ENCODE measurements at regions not wholly inside any gene's neighbourhood (a gene's known extent, or its start where the extent isn't known, plus 50 kb on each side); places are given as distances from the start of the nearest gene placed in this dataset.

DNA sequence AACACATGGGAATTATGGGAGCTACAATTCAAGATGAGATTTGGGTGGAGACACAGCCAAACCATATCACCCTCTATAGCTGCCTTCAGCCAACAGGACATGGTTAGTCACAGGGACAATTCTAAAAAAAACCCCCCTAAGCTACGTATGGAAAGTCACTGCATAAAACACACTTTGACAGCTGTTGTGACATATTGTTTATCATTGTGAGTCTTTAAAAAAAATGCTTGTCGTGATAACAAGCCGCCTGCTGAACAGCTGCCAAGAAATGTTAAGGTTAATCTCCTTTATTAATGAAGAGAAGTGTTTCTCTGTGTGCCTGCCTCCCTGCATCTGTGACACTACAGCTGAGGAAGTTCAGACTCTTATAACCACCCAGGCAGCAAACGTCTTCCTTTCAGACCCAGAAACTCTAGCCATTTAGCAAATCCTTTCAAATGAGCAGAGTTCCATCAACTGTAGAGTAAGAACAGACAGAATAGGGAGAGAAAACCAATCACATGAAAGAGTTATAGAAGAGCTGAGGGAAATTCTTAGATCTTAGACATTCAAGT, 1459.6 kb upstream of the TMEM132C start:
- FAIRE-seq: no peak

DNA sequence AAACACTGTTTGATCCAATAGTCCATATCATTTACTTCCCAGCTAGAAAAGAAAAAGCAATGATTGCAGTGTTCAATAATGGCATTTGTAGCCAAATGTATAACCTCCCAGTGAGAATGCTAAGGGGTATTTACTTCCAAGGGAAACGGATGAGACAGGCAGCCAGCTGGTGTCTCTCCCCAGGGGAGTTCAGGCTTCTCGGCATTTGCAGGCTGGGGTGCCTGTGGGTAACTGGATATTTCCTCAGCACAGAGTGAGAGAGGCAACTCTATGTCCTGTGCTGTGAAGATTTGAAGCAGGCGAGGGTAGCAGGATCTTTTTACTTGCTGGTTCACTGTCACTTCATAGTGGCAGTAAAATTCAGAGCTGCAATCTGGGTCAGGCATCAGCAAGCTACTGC, 1455.6 kb upstream of the TMEM132C start:
- no peak for FAIRE-seq

DNA sequence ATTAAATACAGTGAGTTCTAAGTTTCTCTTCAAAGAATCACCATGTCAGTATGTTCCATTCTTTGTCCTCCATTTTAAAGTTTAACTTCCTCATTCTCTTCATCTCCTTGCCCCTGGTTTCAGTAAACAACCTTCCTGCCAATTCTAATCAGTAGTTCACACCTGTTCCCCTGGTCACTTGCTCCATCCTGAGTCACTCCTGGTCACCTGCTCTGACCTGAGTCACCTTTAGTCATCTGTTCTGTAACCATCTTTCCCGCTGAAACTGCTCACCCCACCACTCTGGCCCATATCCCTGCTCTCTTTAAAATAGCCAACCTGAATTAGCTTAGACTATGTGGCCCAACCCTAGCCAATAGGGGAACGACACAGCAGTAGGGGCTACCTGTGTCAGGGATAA, 1447.4 kb upstream of the TMEM132C start:
- FAIRE-seq: no peak

DNA sequence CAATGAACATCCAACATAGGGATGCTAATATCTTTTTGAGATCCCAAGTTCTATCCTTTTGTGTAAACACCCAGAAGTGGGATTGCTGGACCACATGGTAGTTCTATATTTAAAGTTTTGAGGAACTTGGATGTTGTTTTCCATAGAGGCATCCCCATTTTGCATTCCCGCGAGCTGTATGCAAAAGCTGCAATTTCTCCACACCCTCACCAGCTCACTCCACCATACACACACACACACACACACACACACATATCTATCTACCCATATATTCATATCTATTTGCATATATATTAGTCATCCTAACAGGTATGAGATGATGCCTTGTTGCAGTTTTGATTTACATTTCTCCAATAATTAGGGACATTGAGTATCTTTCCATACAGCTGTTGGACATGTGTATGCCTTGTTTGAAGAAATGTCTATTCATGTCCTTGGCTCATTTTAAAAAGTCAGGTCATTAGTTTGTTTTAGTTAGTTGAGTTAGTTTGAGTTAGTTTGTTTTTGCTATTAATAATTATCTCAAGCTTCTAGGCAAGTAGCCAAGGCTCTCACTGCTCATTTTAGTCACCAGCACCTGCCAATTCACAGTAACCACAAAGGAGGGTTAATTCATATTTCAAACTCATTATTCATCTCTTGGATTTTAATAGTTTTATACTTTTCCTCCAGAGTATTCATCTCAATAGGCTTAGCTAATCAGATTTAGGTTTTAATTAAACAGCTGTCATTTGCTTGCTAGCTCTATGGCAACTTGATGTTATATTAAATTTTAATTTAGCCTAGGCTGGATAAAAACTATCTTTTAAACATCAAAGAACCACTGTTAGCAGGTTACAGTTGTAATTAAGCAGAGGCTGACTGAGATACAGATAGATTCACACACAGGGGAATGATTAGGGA, 1435.9 kb upstream of the TMEM132C start:
- peak; percentile 53 for FAIRE-seq

DNA sequence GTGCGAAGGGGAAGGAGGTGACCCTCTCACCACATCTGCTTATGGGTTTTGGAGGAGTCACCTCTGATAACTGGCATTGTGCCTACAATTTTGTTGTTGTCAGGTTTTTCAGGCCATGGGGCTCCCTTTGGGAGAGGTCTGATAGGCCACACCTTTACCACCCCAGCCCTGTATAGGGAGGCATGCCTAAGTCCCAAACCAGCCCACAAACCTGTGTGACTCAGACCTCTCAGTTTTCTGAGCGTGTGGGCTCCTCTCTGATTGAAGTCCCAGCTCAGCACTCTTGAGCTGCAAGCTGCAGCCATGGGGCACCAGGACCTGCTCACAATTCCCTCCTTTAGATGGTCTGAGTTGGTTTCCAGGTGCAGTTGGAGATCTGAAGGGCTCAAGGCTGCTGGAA, 1429.3 kb upstream of the TMEM132C start:
- no peak for FAIRE-seq

DNA sequence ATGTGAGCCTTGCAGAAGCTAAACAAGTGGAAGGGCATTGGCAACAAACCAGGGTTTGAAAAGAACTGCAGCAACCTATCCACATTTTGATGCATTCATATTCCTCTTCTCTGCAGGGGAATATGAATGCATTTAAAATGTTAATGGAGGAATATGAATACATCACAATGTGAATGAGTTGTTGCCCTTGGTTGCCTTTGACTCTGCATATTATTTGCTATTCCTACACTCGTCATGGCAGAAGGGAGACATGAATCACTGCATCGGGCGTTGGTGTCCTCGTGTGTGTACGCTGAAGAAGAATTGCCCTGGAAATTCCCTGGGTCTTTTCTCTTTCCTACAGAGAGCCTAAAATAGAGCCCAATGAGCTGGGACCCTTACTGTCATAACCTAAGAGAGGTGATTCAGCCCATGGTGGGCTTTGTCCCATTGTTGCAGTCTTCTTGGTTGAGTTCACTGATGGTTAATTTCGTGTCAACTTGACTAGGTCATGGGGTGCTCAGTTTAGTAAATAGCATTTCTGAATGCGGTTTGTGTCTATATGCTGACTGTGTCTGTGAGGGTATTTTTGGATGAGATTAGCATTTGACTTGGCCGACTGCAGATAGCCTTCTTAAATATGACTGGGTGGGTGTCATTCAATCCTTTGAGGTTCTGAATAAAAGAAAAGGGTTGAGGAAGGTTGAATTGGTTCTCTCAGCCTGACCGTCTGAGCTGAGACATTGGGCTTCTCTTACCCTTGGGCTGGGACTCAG, 1422.9 kb upstream of the TMEM132C start:
- no peak for FAIRE-seq

DNA sequence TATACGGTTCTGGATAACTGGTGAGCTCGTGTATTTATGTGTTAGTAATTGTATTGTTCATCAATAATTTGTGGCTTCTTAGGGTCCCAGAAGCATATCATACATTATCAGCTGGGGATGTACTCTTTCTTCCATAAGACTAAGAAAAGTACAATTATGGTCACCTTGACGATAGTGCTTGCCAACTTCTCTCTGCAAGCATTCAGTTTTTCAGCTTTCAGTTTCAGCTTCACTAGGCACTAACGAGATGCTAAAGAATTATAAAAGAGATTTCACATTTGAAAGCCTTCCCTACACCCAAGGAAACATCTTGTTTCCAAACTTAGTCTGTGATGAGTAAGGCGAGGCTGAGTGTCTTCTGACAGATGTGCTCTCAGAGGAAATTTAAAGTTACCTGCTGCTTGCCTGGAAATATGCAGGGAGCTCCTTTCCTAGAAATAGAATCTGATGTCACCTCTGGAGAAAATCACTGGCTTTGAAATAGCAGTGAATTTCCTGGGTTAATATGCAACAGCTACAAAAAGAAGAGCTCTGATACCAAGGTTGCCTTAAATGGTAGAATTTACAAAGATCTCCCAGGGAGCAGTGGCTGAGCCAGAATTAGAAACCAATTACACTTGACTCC, 1419.9 kb upstream of the TMEM132C start:
- no peak for FAIRE-seq

DNA sequence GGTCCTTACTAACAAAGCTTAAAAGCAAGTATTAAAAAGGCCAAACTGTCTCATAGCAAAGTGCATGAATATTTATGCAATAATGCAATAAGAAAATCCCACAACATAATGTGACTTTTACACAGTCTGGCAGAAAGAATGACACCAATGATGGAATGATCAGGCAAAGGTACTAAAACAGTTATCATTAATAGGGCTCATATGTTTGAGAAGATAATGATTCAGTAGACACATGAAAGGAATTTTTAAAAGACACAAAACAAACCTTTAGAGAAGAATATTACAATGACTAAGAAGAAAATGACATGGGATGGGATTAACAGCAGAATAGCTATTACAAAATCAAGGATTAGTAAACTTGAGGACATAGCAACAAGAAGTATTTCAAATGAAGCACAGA, 1411.2 kb upstream of the TMEM132C start:
- FAIRE-seq: no peak

DNA sequence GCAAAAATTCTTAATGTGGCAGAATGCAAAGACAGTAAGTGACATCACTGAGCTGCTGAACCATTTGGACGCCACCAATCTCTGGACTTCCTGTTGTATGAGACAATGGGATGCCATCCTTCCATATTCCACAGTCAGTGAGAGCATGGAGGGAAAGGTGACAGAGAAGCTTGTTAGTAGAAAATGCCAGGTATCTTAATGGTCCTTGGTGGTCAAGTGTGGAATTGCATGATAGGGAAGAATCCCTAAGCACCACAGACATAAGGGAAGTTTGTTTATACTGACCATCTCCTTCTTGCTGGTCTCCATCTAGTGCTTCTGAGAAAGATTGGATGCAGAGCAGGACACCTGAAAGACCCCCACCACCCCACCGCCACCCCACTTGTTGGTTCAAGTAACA, 1410.0 kb upstream of the TMEM132C start:
- no peak for FAIRE-seq

DNA sequence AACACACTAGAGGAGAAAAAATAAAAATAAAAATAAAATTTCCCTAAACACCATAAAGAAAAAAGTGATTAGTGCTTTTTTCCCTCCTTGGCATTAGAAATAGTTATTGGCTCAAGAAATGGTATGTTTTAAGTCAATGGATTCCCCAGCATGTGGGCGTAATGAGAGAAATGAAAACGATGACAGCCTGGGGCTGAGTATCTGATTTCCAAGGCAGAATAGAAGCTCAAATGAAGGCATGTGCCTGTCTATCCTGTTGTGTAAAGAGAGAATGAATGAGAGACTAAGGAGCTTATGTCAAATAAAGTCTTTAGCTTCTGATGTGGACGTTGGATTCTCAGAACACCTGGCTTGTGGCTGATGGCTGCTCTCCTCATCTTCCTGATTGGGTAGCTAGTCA, 1408.4 kb upstream of the TMEM132C start:
- no peak for FAIRE-seq

DNA sequence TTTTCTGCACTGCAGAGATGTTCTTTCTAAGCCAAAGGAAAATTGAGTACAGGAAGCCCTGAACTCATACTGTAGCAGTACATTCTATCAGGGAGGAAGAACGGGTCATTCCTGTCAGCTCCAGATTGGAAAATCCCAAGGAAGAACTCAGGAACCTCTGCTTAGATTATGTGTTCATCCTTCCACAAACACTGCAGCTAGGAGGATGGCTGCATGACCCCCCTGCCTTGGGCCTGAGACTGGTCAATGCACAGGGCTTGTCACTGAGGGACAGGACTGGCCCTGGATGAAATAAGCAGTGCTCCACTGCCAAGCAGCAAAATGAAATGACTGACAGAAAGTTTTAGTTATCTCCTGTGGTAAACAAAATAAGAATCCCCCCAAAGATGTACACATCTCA, 1406.8 kb upstream of the TMEM132C start:
- no peak for FAIRE-seq

DNA sequence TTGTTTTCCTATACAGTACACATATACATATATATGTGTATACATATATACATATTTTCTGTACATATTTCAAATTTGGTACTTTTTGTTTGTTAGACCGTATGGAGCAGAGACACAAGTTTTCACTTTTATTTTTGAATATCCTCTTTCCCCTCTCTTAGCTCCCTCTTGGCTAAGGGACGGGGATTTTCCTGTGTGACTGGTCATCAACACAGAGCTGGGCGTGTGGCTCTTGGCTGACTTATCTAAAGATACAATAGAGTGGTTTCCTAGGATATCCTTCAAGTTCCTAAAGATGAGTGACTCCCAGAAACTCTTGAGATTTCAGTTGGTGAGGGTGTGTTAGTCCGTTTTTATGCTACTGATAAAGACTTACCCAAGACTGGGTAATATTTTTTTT, 1404.5 kb upstream of the TMEM132C start:
- FAIRE-seq: no peak

DNA sequence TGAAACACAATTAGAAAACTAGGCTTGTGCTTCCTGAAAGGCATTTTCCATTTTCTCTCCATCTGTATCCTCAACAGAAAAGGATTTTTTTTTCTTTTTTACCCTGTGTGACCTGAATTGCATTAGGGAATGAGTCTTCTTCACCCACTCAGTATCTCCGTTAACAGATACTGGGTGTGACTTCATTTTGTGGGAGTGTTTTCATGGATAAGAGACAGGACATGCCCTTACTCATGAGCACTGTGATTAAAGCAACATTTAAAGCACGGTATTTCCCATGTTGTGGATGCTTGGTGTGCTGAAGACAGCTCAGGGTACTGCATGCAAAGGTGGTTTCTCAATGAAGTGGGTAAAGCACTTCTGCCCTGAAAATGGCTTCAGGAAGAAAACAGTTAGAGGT, 1397.3 kb upstream of the TMEM132C start:
- FAIRE-seq: no peak

DNA sequence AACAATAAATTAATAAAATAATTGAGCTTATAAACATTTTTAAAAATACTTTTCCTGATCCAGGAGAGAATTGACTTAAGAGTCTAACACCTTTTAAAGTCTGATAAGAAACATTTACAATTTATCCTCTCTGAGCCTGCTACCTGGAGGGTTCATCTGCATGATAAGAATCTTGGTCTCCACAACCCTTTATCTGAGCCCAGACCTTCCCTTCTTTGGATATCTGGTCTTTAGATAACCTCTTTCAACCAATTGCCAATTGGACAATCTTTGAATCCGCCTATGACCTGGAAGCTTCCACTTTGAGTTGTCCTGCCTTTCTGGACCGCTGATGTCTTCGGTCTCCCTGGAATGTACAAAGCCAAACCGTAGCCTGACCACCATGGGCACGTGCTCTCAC, 1393.3 kb upstream of the TMEM132C start:
- no peak for FAIRE-seq

DNA sequence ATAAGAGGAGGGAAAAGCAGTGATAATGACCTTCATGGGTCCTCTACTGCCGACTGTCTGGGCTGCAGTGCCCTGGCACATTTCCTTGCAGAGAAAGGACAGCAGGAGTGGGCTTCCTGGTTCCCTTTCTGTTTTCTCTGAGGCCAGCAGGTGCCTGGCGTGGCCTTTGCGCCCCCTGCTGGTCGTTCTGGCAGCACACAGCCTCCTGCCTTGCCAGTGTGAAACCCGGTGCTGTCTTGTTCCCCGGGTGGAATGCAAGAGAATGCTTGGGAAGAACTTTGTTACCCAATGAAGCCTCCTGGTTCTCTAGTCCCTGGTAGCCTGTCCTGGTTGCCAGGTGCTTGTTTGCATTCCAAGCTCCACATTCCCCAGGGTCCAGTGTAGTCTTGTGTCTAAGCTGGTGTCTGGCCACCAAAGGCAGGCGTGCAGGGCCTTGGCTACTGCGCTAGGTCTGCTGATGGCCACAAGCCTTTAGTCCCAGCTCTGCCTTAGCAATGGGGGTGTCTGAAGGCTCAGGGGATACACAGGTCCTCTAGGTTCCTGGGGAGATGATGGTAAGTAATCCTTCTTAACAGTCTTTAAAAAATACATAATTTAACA, 1392.4 kb upstream of the TMEM132C start:
- no peak for FAIRE-seq

DNA sequence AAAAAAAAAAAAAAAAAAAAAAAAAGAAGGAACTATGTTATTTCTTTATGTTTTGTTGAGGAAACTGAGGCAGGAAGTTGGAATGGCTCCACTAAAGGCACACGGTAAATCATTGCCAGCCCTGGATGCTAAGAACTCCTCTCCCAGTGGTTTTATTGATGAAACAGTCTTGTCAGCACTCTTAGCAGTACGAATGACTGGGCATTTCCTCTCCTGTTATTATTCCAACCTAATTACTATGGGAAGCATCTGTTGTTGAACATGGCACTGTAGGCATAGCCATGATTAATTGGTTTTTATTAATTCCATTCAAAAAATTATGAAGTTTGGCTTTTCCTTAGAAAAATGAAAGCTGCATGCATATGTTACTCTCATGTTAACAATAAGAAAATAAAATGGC, 1387.1 kb upstream of the TMEM132C start:
- FAIRE-seq: no peak

DNA sequence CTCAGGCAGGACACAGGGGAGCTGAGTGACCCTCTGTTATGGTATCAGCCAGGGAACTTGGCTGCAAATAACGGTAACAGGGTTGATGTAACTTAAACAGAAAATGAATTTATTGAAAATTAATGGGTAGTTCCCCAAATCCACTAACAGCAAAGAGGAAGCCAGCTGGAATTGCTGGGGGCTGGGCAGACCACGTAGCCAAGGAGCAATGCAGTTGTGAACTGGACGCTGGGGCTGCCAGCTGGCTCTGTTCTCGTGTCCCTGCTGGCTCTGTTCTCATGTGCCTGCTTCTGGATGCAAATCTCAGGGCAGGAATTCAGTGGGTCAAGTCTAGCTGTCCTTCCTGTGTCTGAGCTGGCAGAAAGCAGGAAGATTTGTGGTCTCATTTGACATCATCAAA, 1383.3 kb upstream of the TMEM132C start:
- no peak for FAIRE-seq

DNA sequence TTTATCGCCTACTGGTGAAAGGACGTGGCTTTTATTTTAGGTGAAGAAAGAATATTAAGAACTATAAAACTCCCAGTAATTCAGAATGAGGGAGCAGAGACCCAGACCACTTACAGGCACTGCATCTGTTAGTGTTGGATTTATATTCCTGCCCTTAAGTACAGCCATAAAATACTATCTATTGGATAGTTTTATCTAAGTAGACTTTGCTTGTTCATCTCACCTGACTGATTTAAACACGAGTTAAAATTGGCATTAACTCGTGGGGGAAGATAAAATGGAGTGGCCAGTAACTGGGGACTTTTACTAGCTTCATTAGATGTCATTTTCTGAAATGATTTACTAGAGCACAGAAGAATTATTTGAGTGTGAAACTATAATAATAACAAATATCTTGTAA, 1377.5 kb upstream of the TMEM132C start:
- no peak for FAIRE-seq

DNA sequence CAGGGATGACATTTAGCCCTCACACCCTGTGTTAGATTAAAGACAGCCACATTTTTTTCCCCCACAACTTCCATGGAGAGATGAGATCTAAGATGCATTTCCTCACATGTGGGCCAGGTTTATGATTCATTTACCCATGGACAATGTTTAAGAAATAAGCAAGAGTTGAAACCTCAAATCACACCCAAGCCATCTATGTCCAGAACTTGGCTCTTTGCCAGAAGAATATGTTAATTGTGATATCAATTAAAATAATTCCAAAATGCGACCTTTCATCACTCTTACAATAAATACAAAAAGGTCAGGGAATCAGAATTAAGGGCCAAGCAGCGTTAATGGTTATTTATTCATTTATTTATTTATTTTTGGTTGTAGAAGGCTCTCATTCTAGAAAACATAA, 1376.9 kb upstream of the TMEM132C start:
- FAIRE-seq: no peak

DNA sequence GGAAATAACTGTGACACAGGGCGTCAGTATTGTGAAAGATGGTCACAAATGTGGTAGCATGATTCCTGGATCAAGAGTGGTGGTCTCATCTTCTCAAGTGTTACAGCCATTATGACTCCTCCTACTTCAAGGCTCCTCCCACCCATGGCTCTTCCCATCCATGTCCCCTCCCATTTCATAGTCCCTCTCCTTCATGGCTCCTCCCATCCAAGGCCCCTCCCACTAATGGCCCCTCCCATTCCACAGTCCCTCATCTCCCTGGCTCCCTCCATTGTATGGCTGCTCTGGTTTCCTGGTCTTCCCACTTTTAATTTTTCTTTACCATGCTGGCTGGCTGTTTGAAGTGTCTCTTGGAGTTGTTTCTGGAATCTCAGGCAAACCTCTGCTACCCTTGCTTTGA, 1375.2 kb upstream of the TMEM132C start:
- no peak for FAIRE-seq

DNA sequence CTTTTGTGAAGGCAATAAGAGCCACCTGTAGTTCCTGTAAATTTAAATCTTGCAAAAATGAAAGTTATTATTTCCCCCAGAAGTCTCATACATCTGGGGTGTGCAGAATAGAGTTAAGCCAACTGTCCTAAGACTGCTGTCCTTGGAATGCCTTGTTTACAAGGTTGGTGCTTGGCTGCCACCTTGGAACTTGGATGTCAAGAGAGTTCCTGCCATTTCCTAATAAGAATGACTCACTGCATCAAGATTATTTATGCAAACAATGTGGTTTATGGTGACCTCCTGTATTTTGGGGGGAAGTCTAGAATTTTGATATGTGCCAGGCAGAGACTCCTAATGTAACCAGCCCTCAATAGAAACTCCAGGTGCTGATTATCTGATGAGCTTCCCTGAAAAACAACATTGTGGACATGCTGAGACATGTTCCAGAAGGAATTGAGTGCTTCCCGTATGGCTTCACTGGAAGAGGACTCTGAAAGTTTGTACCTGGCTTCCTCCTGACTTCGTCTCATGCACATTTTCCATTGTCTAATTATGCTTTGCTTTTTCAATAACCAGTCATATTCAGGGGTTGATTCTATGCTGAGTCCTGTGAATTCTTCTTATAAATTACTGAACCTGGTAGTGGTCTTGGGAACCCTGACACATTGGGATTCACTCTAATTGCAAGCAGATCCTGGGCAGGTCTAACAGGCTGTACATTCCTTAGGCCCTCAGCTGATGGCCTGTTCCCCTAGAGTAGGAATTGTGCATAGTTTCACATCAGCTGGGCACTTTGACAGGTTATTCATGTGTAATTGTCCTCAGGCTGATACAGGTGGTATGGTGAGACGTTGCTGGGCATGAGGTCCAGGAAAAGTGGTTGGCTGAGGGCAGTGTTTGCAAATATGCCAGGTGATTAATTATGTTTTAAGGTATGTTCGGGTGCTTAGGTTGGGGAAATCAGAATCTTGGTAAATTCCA, 1370.7 kb upstream of the TMEM132C start:
- FAIRE-seq: no peak

DNA sequence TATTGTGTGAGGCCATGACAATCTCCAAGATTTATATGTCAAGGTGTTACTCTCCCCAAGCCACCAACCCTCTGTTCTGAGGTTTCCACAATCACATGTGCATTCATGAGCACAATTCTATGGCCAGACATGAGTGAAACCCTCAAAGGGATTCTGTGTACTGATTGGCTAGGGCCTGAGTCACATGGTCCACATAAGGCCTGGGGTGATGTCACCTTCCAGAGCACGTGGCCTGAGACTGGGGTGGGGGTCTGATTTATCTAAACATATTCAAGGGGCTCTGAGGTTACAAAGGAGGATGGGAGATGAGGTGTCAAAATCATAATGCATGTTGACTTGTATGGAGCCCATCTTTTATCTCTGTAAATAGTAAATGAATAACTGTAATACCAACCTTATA, 1369.9 kb upstream of the TMEM132C start:
- no peak for FAIRE-seq
